Colonic mucosa (tissue), 4 donors: ENCODE measurements at regions not wholly inside any gene's neighbourhood (a gene's known extent, or its start where the extent isn't known, plus 50 kb on each side); places are given as distances from the start of the nearest gene placed in this dataset.

ENCODE experiments used
- DNase-seq: peaks from one replicate; pipeline ENCODE4 v3.0.0-alpha.2; 2020
- H3K27ac ChIP-seq: fragments of 200-600 bp; one replicate; pipeline ENCODE4 v1.8.0; 2021
- H3K27me3 ChIP-seq: fragments of 200-600 bp; one replicate; pipeline ENCODE4 v1.8.0; 2021
- H3K36me3 ChIP-seq: fragments of 200-600 bp; one replicate; pipeline ENCODE4 v1.8.0; 2021
- H3K4me1 ChIP-seq: fragments of 200-600 bp; one replicate; pipeline ENCODE4 v1.8.0; 2021; ENCODE audit warnings: mild to moderate bottlenecking
- H3K4me3 ChIP-seq: fragments of 200-600 bp; one replicate; pipeline ENCODE4 v1.8.0; 2021
- H3K9ac ChIP-seq, 2 donors: one replicate each; pipeline ENCODE4 v1.7.0; 2013; ENCODE audit warnings: control low read depth in 2 of 2, low read depth in 2 of 2, low read length in 2 of 2
- H3K9me3 ChIP-seq: fragments of 200-600 bp; one replicate; pipeline ENCODE4 v1.8.0; 2021
- CTCF ChIP-seq: fragments of 200-600 bp; IDR thresholded peaks from one replicate; pipeline ENCODE4 v1.8.0; 2022; ENCODE audit warnings: antibody characterized with exemption, mild to moderate bottlenecking
- intact Hi-C: fragments of 100-400 bp; cut with DNase I; formaldehyde crosslinking; loops from one replicate; pipeline ENCODE4 v1.14.1; 2022
- donor health status: healthy.
- donor health status: DM: no; HTN: no; CAD: no.
- donor health status: DM: no; HTN: no; CAD: no.

GRCh38 chr1:5740865-5741860 is 251.1 kb downstream of the NPHP4 start:
- Histone ChIP-seq H3K27ac (no peak overlapping the region), H3K4me3 (no peak overlapping the region), H3K9me3 (no peaks in the 10 kb centered on the region), H3K9ac (no peak overlapping the region), H3K36me3 (no peaks in the 10 kb centered on the region), H3K27me3 (no peaks in the 10 kb centered on the region), H3K4me1 (no peaks in the 10 kb centered on the region)
- no peak for TF ChIP-seq CTCF
- intact Hi-C loops, result no loop called here
- no peak for DNase-seq

- Histone ChIP-seq H3K36me3 (no peaks in the 10 kb centered on the region), H3K27me3 (no peaks in the 10 kb centered on the region), H3K4me3 (no peak overlapping the region), H3K4me1 (no peaks in the 10 kb centered on the region), H3K27ac (no peak overlapping the region), H3K9me3 (no peaks in the 10 kb centered on the region), H3K9ac (no peak overlapping the region)
- no peak for DNase-seq
- intact Hi-C loops, result no loop called here
- TF ChIP-seq CTCF, result no peak
These were observed 251.8 kb downstream of the NPHP4 start for GRCh38 chr1:5740450-5740849.

- H3K9me3 ChIP-seq, result no peaks in the 10 kb centered on the region
- intact Hi-C loops, result no loop called here
- no peak overlapping the region for H3K4me3 ChIP-seq
- no peaks in the 10 kb centered on the region for H3K4me1 ChIP-seq
- H3K36me3 ChIP-seq, result no peaks in the 10 kb centered on the region
- DNase-seq, result no peak
- H3K27me3 ChIP-seq, result no peaks in the 10 kb centered on the region
- H3K9ac ChIP-seq, result no peak overlapping the region
- no peak for TF ChIP-seq CTCF
- H3K27ac ChIP-seq, result no peak overlapping the region
These were observed 252.6 kb downstream of the NPHP4 start for GRCh38 chr1:5739561-5740078.

GRCh38 chr1:5738911-5739462 is 253.2 kb downstream of the NPHP4 start:
- Histone ChIP-seq H3K36me3 (no peaks in the 10 kb centered on the region), H3K9ac (no peak overlapping the region), H3K27me3 (no peaks in the 10 kb centered on the region), H3K4me3 (no peak overlapping the region), H3K9me3 (no peaks in the 10 kb centered on the region), H3K27ac (no peak overlapping the region), H3K4me1 (no peaks in the 10 kb centered on the region)
- no peak for TF ChIP-seq CTCF
- no peak for DNase-seq
- intact Hi-C loops, result no loop called here

GRCh38 chr1:5737081-5737480 is 255.1 kb downstream of the NPHP4 start:
- intact Hi-C loops, result no loop called here
- no peak for DNase-seq
- Histone ChIP-seq H3K27ac (no peak overlapping the region), H3K36me3 (no peaks in the 10 kb centered on the region), H3K4me3 (no peak overlapping the region), H3K27me3 (no peaks in the 10 kb centered on the region), H3K9ac (no peak overlapping the region), H3K4me1 (no peaks in the 10 kb centered on the region), H3K9me3 (no peaks in the 10 kb centered on the region)
- TF ChIP-seq CTCF, result no peak
